ENCODE measurements at regions not wholly inside any gene's neighbourhood (a gene's known extent, or its start where the extent isn't known, plus 50 kb on each side); places are given as distances from the start of the nearest gene placed in this dataset.
A peak's percentile ranks its signal among the peaks of the same experiment; 100 is the strongest.

- Mint-ChIP-seq H3K4me3 (ENCODE audit: unreplicated experiment) (no peak overlapping the region), H3K27ac (ENCODE audit: unreplicated experiment) (no peak overlapping the region), H3K4me1 (ENCODE audit: low read depth) (no peaks in the 10 kb centered on the region), H3K27me3 (ENCODE audit: low read depth) (peaks cover 11% of the 10 kb centered on the region), H3K9me3 (ENCODE audit: low read depth) (no peaks in the 10 kb centered on the region), H3K36me3 (ENCODE audit: low read depth) (no peaks in the 10 kb centered on the region)
- DNase-seq (ENCODE audit: low spot score): no peak
- TF ChIP-seq, protein P1, sequence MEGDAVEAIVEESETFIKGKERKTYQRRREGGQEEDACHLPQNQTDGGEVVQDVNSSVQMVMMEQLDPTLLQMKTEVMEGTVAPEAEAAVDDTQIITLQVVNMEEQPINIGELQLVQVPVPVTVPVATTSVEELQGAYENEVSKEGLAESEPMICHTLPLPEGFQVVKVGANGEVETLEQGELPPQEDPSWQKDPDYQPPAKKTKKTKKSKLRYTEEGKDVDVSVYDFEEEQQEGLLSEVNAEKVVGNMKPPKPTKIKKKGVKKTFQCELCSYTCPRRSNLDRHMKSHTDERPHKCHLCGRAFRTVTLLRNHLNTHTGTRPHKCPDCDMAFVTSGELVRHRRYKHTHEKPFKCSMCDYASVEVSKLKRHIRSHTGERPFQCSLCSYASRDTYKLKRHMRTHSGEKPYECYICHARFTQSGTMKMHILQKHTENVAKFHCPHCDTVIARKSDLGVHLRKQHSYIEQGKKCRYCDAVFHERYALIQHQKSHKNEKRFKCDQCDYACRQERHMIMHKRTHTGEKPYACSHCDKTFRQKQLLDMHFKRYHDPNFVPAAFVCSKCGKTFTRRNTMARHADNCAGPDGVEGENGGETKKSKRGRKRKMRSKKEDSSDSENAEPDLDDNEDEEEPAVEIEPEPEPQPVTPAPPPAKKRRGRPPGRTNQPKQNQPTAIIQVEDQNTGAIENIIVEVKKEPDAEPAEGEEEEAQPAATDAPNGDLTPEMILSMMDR (IDR thresholded peaks at IDR 0.05): no peak
These were observed 134.9 kb downstream of the OR13A1 start for GRCh38 chr10:45180507-45180906.

GRCh38 chr10:45180946-45181875 is 134.2 kb downstream of the OR13A1 start:
- DNase-seq (ENCODE audit: low spot score): no peak
- TF ChIP-seq, protein P1 (IDR thresholded peaks at IDR 0.05): no peak
- Mint-ChIP-seq H3K9me3 (ENCODE audit: low read depth) (no peaks in the 10 kb centered on the region), H3K36me3 (ENCODE audit: low read depth) (no peaks in the 10 kb centered on the region), H3K27me3 (ENCODE audit: low read depth) (peaks cover 10% of the 10 kb centered on the region), H3K27ac (ENCODE audit: unreplicated experiment) (no peak overlapping the region), H3K4me3 (ENCODE audit: unreplicated experiment) (no peak overlapping the region), H3K4me1 (ENCODE audit: low read depth) (no peaks in the 10 kb centered on the region)

DNA sequence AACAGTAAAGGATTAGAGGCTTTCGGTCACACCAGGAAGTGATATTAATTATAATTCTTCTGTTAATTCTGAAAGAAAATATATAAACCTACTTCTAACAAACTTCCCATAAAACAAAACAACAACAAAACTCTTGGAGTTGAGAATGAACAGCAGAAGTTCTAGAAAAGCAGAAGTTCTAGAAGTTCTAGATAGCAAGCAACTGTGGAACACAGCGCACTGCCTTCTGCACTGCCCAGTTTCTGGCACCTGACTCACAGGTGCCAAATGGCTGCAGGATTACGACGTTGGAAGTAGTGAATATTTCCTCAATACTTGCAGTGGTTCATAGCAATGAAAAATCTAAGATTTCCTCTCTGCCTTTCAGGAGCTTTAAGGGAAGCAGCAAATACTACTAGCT is 132.2 kb downstream of the OR13A1 start:
- H3K4me3 Mint-ChIP-seq (ENCODE audit: unreplicated experiment): no peak overlapping the region
- H3K36me3 Mint-ChIP-seq (ENCODE audit: low read depth): no peaks in the 10 kb centered on the region
- TF ChIP-seq, protein P1 (IDR thresholded peaks at IDR 0.05): no peak
- no peak for DNase-seq (ENCODE audit: low spot score)
- H3K27ac Mint-ChIP-seq (ENCODE audit: unreplicated experiment): no peak overlapping the region
- peaks cover 8% of the 10 kb centered on the region for H3K27me3 Mint-ChIP-seq (ENCODE audit: low read depth)
- H3K9me3 Mint-ChIP-seq (ENCODE audit: low read depth): no peaks in the 10 kb centered on the region
- H3K4me1 Mint-ChIP-seq (ENCODE audit: low read depth): no peaks in the 10 kb centered on the region

- peak; percentile 92 for DNase-seq (ENCODE audit: low spot score)
These were observed 117.5 kb downstream of the OR13A1 start for GRCh38 chr10:45197816-45198485.

More at GRCh38 chr10:45197816-45198485, 117.5 kb downstream of the OR13A1 start:
- TF ChIP-seq, protein P1 (IDR thresholded peaks at IDR 0.05): no peak
- Mint-ChIP-seq H3K27me3 (ENCODE audit: low read depth) (peaks cover 23% of the 10 kb centered on the region), H3K4me3 (ENCODE audit: unreplicated experiment) (no peak overlapping the region), H3K27ac (ENCODE audit: unreplicated experiment) (no peak overlapping the region), H3K9me3 (ENCODE audit: low read depth) (no peaks in the 10 kb centered on the region), H3K4me1 (ENCODE audit: low read depth) (no peaks in the 10 kb centered on the region), H3K36me3 (ENCODE audit: low read depth) (no peaks in the 10 kb centered on the region)

Measured in chondrocyte (in vitro differentiated cells).